Neural crest cell (in vitro differentiated cells): ENCODE measurements at regions not wholly inside any gene's neighbourhood (a gene's known extent, or its start where the extent isn't known, plus 50 kb on each side); places are given as distances from the start of the nearest gene placed in this dataset.
A peak's percentile ranks its signal among the peaks of the same experiment; 100 is the strongest.

Experiments used
- DNase-seq: peaks from one replicate; pipeline ENCODE4 v3.0.0; 2021; ENCODE audit warnings: low read depth, mixed read lengths, low spot score
- H3K27ac Mint-ChIP-seq: one replicate; pipeline ENCODE4 v1.8.0; 2021; ENCODE audit warnings: mild to moderate bottlenecking, mixed read lengths; ENCODE audit not compliant: unreplicated experiment
- H3K27me3 Mint-ChIP-seq: 2 replicates; pipeline ENCODE4 v1.8.0; 2021; ENCODE audit warnings: low read depth, mild to moderate bottlenecking, mixed read lengths
- H3K36me3 Mint-ChIP-seq: 2 replicates; pipeline ENCODE4 v1.8.0; 2021; ENCODE audit warnings: low read depth, mild to moderate bottlenecking, mixed read lengths
- H3K4me1 Mint-ChIP-seq: 2 replicates; pipeline ENCODE4 v1.8.0; 2021; ENCODE audit warnings: mixed read lengths
- H3K4me3 Mint-ChIP-seq: one replicate; pipeline ENCODE4 v1.8.0; 2021; ENCODE audit warnings: mild to moderate bottlenecking, mixed read lengths
- H3K9me3 Mint-ChIP-seq: 2 replicates; pipeline ENCODE4 v1.8.0; 2021; ENCODE audit warnings: mixed read lengths
- TF ChIP-seq, protein P1 (sequence below): fragments of 200-600 bp; sonication (generic); conservative IDR thresholded peaks from 2 replicates; pipeline ENCODE4 v1.5.0; 2021; ENCODE audit warnings: antibody characterized with exemption, mild to moderate bottlenecking

DNA sequence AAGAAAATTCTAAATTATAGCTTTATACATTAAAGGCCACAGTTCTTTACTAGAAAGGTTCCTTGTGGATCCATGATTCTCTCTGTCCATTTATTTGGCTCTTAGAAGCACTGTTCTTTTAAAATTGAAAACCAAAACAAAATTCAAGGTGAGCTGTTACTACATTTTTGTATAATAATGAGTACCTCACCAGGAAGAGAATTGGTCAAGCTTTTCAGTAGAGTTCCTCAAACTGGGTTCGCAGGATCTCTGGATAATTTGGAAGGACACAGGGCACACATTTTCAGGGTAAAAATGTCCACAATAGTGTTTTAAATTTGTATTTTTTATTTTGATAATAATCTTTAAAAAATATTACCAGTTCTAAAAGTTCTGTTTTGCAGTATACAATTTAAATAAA lies 93.0 kb downstream of the PPP1R3A start:
- no peak overlapping the region for H3K4me3 Mint-ChIP-seq
- H3K27ac Mint-ChIP-seq: no peak overlapping the region
- H3K4me1 Mint-ChIP-seq: peaks cover 12% of the 10 kb centered on the region
- DNase-seq: no peak
- H3K27me3 Mint-ChIP-seq: no peaks in the 10 kb centered on the region
- no peaks in the 10 kb centered on the region for H3K9me3 Mint-ChIP-seq
- H3K36me3 Mint-ChIP-seq: no peaks in the 10 kb centered on the region
- TF ChIP-seq, protein P1, sequence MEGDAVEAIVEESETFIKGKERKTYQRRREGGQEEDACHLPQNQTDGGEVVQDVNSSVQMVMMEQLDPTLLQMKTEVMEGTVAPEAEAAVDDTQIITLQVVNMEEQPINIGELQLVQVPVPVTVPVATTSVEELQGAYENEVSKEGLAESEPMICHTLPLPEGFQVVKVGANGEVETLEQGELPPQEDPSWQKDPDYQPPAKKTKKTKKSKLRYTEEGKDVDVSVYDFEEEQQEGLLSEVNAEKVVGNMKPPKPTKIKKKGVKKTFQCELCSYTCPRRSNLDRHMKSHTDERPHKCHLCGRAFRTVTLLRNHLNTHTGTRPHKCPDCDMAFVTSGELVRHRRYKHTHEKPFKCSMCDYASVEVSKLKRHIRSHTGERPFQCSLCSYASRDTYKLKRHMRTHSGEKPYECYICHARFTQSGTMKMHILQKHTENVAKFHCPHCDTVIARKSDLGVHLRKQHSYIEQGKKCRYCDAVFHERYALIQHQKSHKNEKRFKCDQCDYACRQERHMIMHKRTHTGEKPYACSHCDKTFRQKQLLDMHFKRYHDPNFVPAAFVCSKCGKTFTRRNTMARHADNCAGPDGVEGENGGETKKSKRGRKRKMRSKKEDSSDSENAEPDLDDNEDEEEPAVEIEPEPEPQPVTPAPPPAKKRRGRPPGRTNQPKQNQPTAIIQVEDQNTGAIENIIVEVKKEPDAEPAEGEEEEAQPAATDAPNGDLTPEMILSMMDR: no peak

DNA sequence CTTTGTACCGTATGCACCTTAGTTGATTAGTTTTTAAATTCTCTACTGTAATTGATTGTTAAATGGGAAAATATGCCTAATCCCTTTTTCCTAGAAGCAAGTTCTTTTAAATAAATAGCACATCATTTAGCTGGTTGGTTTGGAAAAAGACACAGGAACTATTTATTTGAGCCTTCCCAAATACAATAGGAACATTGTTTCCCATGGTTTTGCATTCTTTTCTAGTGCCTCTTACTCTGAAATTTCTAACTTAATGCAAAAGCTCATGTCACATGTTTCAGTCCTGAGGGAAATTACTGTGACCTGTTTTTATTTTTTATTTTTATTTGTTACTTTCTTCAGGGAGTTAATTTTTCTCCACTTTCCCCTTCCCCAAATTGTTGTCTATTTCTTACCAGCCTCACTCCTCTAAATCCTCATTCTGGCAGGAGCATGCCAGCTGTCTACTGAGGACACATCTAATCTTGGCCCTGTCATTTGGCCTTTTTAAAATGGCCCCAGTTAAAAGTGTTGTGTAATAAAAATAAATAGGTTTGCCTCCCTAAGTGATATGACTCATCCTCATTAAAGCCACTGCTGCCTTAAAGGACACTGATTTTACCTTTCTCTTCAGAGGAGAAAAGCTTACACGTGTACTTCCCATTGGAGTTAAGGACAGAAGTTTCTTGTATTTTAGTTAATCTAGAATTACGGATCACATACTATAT lies 94.5 kb downstream of the PPP1R3A start:
- DNase-seq: no peak
- H3K4me3 Mint-ChIP-seq: no peak overlapping the region
- TF ChIP-seq, protein P1: no peak
- no peaks in the 10 kb centered on the region for H3K36me3 Mint-ChIP-seq
- peaks cover 12% of the 10 kb centered on the region for H3K4me1 Mint-ChIP-seq
- peak overlapping the region; percentile 69 for H3K27ac Mint-ChIP-seq
- no peaks in the 10 kb centered on the region for H3K27me3 Mint-ChIP-seq
- H3K9me3 Mint-ChIP-seq: no peaks in the 10 kb centered on the region

DNA sequence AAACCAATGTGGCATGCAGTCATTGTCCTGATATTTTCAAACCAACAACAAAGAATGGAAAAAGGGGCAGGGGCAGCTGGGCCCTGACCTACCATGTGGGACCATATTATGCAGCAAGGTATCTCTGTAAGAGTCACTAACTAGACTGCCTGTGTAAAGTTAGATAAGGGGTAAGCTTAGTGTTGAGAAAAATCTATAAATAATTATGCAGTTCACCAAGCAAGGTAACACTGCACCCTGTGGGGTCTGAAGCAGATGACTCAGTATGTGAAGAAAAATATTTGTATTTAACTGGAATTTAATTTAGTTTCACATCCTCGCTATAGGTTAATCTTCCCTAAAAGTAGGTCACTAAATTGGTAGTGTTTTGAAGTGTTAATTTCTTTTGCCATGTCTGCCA lies 99.3 kb downstream of the PPP1R3A start:
- Mint-ChIP-seq H3K9me3 (no peaks in the 10 kb centered on the region), H3K36me3 (no peaks in the 10 kb centered on the region), H3K27ac (no peak overlapping the region), H3K27me3 (no peaks in the 10 kb centered on the region), H3K4me1 (peaks cover 11% of the 10 kb centered on the region), H3K4me3 (no peak overlapping the region)
- TF ChIP-seq, protein P1: no peak
- DNase-seq: no peak

DNA sequence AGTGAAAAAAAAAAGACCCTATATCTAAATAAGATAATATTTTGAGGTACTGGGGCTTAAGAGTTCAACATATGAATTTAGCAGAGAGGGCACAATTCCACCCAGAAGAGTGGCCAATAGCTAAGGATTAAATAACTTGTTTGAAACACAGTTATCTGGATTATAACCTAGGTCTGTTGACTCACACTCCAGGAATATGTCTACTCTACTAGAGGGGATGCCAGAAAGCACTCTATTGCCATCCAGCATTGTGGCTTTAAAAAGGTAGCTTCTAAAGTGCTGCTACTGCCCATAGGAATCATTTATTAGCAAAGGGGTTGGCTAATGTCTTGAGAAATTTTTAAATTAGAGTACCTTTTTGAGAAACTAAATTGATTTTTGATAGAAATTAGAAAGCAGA lies 102.2 kb downstream of the PPP1R3A start:
- Mint-ChIP-seq H3K9me3 (no peaks in the 10 kb centered on the region), H3K4me1 (no peaks in the 10 kb centered on the region), H3K36me3 (no peaks in the 10 kb centered on the region), H3K27me3 (no peaks in the 10 kb centered on the region), H3K27ac (no peak overlapping the region), H3K4me3 (no peak overlapping the region)
- TF ChIP-seq, protein P1: no peak
- no peak for DNase-seq

DNA sequence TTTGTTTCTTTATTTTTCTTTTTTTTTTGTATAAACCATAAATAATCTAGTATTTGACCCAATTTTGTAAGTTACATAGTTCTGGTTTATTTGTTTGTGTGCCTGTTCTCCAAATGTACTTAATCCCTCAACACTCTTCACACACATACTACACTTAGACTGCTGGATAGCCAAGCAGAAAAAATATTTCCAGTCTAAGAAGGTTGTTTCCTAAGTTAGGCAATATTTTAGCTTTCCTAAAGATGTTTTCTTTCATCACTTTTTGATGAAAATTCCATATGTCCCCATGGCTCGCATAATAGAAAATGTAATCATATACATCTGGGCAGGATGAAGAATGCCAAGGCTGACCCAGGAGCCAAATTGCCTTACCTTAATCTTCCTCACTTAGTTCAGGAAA lies 105.3 kb downstream of the PPP1R3A start:
- Mint-ChIP-seq H3K36me3 (no peaks in the 10 kb centered on the region), H3K9me3 (no peaks in the 10 kb centered on the region), H3K4me1 (no peaks in the 10 kb centered on the region), H3K27ac (no peak overlapping the region), H3K27me3 (no peaks in the 10 kb centered on the region), H3K4me3 (no peak overlapping the region)
- DNase-seq: no peak
- TF ChIP-seq, protein P1: no peak
